GM04503 (cell line): ENCODE measurements at regions not wholly inside any gene's neighbourhood (a gene's known extent, or its start where the extent isn't known, plus 50 kb on each side); places are given as distances from the start of the nearest gene placed in this dataset.

Experiments
- DNase-seq: peaks from one replicate; pipeline ENCODE4 v3.0.0-alpha.2; 2012; ENCODE audit warnings: low read depth

DNA sequence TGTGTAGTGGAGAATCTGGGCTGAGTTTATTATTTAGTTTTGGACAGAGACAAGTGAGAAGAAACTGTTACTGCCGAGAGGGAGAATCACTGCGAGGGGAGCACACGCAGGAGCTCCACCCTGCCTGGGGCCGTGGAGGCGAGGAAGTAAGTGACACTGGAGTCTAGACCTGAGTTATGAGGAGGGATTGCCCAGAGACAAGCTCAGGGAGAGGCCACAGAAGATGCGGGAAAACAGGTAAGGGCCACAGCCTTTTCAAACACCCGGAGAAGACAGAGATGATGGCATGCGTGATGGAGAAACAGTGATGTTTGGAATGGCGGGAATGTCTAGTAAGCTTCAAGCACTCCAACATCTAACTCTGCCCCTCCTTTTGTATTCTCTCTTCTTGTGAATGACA is 84.1 kb downstream of the TNFSF11 start:
- DNase-seq = no peak

DNA sequence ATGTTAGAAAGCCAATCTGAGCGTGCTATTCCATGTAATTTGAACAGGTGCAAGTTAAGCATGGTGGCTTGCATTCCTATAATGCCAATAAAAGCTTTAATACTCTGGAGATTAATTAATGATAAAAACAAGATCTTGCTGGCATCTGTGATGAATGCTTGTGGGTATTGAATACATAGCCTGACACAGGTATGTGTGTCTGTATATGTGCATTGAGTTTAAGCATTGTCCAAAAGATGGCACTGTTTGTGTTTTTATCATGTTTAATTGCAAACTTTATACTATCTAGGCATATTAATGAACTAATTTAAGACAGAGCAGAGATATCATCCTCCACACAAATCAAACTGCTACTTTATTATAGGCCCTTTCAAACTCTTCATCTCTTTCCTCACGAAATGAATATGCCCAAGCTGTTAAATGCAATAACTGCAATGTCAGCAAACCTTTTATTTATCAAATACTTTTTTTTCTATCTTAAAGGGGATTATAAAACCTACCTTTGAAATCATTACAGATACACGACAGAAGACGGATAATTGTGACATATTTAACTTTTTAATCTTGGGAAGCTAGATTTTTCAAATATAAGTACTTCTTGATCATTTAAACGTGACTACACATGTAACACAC is 86.5 kb downstream of the TNFSF11 start:
- DNase-seq = no peak

DNA sequence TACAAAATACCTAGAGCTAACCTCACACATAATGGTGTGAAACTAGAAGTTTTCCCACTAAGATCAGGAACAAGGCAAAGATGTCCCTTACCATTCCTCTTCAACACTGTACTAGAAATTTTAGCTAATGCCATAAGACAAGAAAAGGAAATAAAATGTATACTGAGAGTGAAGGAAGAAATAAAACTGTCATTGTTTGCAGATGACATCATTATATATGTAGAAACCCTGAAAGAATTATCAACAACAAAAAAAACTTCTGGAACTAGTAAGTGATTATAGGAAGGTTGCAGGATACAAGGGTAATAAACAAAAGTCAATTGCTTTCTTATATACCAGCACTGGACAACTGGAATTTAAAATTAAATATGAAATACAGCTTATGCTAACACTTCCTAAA is 93.7 kb downstream of the TNFSF11 start:
- no peak for DNase-seq

DNA sequence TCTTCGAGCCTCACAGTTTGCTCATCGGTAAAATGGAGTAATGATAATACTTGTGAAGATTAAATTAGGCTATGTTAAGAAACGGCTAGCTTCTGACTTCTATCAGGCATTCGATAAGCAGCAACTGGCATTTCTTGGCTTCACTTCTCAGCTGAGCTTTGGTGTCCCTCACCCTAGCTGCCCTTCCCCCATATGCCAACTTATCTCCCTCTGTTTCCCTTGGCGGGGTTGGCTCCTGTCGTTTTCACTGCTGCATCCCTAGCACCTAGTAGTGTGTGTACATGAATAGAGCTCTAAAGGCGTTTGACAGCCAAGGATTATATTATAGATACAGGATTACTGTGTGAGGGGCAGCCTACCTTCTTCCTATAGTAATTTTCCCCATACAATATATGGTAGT is 97.5 kb downstream of the TNFSF11 start:
- DNase-seq = no peak

DNA sequence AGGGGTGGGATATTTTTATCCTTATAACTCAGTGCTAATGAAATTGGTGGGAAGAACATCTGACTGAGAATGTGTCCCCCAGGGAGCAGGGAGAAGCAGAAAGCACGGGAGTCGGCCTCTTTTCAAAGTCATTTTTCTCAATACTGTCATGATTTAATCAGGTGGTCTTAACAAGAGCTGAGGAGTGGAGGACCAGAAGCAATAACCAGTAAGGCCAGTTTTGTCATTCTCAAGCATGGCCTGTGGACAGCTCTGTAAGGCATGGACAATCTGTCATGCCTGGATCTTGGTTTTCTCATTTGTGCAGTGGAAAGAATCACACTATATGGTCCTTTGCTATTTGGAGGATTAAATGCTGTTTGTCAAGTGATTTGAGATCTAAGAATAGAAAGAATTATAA is 99.7 kb downstream of the TNFSF11 start:
- DNase-seq = no peak

DNA sequence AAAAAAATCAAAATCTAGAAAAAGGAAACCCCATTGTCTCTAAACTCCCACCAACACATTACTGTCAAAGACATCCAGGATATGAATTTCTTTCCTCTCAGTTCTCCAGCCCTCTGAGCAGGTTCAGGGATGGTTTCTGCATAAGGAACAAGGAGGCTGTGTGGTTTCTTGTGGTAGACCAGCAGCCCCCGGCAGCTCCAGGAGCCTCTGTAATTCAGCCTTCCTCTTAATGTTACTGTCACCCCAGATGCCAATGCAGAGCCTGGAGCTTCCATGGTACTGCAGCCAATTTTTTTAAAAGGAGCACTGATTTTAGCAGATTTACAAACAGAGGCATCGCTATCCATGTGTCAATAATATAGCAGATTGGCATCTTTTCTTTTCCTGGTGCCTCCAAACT is 100.6 kb upstream of the FAM216B start:
- DNase-seq = no peak

DNA sequence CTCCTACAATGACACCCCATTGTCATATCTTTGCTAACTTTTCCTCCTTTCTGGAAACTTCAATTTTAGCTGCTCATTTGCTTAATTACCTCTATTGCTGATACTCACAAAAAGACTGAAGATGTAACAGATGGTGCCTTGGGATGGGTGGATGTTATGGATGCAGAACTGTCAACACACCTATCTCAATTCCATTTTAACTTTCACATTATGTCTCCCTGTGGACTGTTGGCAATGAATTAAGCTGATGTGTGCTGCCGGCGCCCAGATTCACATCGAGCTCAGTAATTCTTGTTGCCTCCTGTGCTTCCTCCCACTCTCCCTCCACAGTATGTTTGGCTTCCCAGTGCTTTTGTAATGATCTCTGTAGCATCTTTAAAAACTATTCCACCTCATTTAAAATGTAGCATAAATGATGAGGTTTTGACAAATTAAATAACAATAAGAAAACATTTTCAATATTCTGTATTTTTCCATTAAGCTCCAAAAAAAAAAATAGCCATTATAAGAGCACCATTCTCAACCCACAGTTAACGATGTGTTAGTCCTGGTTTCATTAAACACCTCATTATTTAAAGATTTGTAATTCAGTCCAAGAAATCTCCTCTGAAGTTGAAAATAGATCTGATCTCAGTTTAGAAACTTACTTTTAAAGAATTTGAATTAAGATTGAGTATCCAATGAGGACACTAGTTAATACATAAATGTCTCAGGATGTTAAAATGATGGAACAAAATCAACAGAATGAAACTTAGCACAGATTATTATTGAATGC is 99.9 kb upstream of the FAM216B start:
- DNase-seq = no peak

DNA sequence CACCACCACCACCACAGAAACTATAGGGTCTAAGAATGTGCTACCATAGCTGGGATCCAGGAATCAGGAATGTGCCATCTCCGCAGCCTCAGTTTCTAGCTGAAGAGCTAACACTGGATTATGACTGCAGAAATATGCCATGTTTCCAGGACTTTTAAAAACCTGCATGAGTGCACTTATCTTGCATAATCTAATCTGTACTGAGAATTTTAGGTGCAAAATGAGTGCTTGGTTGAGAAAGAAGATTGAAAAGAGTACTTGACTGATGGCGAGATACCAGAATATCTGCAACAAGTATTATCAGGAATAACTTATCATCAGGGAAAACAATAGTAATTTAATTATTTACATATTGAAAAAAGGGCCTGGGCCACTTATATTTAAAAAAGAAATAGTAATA is 97.2 kb upstream of the FAM216B start:
- no peak for DNase-seq

DNA sequence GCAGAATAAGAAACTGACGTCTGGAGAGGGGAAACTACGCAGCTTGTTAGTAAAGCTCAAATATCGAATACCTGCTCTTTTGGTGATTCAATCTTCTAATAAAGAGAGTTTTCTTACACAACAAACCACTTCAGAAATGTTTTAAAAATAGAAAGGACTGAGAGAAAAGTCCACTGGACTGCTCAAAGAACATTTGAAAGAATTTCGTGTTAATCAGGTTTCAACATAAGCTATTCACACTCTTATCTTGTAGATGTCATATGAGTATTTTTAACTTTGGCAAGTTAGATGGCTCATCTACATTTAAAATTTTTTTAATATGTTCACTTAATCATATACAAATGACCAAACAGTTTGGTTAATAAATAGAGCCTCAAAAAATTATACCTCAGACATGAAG is 95.6 kb upstream of the FAM216B start:
- no peak for DNase-seq

DNA sequence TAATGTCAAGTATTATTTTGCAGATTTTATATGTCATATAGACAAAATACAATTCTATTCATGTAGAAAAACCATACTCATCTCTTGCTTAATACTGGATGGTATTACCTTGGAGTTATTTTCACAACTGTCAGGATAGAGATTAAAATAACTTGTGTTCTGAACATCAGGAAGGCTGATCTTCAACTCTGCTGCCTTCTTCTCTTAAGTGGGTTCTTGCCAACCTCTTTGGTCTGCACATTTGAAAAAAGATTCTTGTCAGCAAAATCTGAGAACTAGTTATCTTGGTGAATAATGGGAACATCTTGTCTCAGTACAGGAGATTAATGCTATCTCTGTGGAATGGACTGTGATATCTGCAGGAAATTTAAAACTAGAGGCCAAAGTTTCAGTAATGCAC is 95.2 kb upstream of the FAM216B start:
- DNase-seq = no peak

DNA sequence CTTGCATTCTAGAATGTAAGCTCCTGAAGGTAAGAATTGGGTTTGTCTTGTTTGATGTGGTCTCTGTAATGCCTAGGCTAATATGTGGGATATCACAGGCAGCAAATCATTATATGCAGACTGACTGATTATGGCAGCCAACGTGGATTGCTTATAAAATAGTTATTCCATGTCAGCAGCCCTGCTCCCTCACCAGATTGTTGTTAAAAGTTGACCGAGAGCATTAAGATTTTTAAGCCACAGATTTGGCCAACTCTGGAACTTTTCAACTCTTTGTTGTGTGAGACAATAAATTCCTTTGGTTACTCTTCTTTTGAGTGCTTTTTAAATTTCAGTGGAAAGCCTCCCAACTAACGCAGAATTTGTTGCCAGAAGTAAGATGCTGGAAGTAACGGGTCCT is 92.6 kb upstream of the FAM216B start:
- no peak for DNase-seq

DNA sequence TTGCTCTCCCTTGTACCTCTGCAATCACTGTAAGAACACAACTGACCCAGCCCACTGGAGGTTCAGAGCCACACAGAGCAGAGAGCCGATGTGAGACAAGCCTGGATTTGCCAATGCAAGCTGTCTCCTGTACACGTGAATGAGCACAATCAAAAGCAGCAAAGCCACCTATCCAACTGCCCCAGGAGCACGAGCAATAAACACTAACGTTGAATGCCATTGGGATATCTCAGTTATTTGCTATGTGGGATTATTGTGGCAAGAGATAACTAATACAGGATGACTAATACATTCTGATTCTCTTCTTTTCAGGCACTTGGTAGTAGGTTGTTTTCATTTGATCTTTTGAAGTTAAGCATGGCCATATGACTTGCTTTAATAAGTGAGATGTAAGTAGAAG is 85.2 kb upstream of the FAM216B start:
- DNase-seq = no peak

DNA sequence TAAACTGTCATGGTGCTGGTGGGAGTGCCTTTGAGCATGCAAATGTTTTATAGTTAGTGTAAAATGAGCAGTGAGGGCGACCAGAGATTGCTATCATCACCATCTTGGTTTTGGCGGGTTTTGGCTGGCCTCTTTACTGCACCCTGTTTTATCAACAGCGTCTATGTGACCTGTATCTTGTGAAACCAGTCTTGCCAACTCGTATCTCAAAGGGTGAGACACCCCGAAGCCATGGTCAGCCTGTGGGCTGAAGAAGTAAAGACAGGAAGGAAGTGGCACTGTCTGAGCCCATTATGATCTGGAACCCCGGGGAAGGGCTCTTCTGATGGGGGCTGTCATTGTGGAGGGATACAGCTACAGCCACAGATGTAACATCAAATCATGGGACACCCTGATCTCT is 81.5 kb upstream of the FAM216B start:
- no peak for DNase-seq

DNA sequence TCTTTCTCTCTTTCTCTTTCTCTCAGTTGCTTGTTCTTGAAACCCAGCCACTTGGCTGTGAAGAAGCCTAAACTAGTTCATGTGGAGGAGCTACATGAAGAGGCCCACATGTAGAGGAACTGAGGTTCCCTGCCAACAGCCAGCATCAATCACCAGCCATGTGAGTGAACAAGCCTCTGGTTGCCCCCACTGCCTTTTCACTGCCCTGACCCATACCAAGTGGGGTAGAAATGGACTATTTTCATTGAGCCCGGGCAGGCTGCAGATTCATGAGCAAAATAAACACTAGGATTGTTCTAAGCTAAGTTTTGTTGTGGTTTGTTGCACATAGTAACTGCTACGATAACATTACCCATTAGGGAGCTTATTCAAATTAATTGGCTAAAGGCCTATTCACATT is 78.7 kb upstream of the FAM216B start:
- DNase-seq = no peak

DNA sequence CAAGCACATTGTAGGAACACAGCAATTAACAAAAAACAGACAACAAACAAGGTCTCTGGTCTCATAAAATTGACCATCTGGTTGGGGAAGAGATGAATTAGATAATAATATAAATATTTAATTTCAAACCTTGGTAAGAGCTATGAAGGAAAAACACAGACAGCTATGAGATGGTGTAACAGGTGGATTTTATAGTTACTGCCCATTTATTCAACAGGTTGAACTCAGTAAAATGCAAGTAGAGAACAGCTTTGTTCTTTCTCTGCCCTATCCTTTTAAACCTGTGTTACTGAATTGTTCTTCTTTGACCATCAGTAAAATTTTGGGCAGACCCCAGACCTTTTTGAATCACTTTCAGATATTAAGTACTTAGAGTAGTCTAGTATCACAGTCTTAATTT is 77.6 kb upstream of the FAM216B start:
- DNase-seq = no peak

DNA sequence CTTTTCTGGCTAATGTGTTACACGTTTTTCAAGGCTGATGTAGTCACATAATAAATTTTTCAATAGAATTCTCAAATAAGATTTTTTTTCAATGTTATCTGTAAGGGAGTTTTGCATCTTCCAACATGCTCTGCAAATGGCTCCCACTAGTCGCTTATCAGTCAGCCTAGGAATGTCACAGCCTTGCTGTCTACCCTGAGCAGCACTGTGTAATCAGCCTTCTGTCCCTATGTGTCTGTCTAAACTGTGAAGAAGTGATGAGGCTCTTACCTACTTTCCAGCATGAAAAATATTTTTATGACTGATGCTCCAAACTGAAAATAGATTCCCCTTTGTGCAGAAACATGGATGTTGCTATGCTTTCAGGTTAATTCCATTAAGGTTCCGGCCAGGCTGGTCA is 75.1 kb upstream of the FAM216B start:
- no peak for DNase-seq

DNA sequence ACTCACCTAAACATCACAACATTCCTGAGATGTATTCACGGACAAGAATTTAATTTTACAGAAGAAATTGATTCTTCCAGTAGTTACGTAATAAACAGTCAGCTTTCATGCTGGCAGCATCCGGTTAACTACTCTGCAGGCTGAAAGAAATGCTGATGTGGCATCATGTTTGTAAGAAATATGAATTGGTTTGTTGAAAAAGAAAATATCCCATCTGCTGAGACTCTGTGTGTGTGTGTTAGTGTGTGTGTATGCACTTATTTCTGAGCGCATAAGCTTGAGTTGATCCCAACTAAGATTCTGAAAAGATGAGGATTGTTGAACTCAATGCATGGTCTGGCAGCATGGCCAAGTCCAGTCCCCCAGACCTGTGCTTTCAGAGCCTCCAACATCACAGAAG is 74.3 kb upstream of the FAM216B start:
- no peak for DNase-seq

DNA sequence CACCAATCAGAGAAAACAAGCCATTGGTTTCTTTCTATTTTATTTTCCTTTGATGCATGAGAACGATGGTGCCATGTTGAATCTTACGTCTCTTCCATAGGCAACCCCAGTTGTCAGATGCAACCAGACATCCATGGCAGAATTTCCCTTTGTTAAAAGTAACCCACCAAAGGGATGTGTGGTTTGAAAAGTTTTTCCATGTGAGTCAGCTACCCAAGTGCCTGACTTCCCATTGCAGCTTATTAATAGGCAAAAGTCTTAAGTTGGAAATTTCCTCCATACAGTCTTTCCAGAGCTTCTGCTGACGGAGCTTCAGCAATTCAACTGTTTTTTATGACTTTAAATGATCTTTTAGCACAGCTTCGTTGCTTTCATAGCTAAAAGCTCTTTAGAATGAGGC is 73.8 kb upstream of the FAM216B start:
- no peak for DNase-seq

DNA sequence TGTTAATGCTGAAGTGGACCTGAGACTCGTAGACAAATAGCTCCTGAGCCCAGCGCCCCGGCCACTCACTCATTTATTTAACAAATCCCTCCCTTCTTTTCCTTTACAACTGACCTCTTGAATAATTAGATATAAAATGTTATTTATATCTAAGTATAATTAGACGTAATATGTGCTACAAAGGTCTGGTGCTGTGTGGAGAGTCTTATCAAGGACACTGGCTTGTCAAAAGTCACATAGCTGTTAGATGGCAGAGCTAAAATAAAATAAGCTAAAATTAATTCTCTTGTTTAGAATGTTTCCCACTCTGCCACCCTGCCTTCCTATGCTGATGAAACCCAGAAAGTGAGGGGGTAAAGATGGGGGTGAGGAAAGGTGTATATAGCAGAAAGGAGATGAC is 73.0 kb upstream of the FAM216B start:
- DNase-seq = no peak

DNA sequence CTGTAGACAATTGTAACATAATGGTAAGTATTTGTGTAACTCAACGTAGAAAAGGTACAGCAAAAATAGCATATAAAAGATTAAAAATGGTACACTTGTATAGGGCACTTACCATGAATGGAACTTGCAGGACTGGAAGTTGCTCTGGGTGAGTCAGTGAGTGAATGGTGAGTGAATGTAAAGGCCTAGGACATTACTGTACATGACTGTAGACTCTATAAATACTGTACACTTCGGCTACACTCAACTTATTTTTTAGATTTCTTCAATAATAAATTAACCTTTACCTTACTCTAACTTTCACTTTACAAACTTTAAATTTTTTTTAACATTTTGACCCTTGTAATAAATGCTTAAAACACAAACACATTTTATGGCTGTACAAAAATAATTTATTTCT is 72.1 kb upstream of the FAM216B start:
- DNase-seq = no peak

DNA sequence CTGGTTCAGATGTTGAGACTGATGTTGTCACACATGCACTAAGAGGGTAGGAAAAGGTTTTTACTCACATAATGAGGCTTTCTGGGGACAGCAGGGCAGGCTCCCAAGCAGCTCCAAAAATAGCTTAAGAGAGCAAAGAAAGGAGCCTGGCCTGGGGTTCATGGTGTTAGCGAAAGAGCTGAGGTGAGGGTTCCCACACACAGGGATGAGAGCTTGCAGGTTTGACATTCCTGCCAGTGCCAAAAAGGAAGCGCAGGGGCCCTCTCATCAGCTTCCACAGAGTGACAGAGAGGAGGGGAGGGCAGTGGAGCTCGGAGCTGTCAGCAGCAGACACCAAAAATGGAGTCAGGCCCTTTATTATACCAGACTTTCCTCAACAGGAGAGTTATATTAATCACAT is 65.5 kb upstream of the FAM216B start:
- DNase-seq = no peak

DNA sequence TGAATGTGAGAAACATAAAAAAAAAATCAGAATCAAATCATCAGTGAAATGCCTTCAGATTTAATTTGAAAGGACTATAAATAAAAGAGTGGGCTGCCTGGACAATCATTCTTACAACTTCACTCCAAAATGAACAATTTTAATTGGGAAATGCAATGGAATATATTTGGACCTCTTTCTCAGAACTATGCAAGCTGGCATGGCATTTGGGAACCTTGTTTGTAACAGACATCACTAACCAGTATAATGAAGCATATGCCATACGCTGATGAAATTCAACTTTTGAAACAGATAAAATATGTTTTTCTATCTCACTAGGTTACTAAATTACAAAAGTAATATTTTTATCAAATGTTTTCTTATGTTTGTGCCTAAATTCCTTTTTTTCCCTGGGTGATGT is 64.2 kb upstream of the FAM216B start:
- DNase-seq = no peak

DNA sequence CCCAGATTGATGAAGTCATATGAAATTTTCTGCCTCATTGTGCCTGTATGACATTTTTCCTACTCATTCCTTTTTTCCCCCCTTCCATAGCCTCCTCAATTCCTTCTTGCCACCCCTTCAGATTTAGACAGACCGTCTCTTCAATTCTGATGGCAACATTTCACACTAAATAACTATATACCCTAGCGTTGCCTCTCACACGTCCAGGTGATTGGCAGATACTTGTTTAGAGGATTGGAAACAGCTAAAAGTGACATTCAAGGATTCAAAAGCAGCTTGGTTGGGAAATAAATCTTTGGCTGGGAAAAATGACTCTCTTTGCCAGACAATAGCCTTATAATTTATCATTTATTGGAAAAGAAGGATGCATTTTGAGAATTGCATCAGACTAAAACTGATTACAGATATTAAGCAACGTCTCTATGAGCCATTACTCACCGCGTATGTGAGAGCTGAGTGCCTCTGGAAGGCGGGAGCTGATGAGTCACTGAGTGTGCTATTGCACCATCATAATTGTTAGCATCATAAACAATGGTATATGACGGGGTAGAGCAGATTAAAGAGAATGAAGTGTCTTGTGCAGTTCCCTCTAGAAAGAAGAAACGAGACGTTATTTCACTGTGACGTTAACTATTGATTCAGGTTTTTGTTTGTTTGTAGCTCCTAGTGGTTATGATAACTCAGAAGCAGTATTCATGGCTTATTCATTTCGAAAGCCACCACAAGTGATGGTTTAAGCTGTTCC is 61.1 kb upstream of the FAM216B start:
- DNase-seq = peak; percentile 90

DNA sequence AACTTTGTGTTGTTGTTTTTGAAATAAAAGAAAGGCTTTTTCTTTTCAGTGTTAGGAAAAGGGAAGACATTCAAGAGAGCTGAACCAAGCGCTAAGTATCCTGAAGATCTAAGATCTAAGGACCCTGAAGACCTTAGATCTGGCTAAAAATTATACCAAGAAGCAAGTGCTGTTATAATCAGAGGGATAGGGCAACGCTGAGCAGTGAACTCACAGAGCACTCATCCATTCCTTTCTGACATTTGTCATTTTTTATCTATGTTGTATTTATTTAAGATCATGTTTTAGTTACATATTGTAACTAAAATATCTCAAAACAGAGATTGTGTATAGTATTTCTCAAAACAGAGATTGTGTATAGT is 60.5 kb upstream of the FAM216B start:
- DNase-seq = no peak
